HEK293 (cell line): ENCODE measurements at regions not wholly inside any gene's neighbourhood (a gene's known extent, or its start where the extent isn't known, plus 50 kb on each side); places are given as distances from the start of the nearest gene placed in this dataset.

ENCODE experiments used
- CTCF ChIA-PET: fragments of 350-600 bp; formaldehyde crosslinking; extraction: SDS; loops from one replicate; lab custom pipeline; 2021; ENCODE audit warnings: antibody characterized with exemption; lab: Yijun Ruan, JAX
- POLR2A ChIA-PET: fragments of 300-600 bp; formaldehyde crosslinking; extraction: SDS; loops from one replicate; lab custom pipeline; 2020; ENCODE audit warnings: antibody characterized with exemption, inconsistent platforms; lab: Yijun Ruan, JAX
- H3K27ac ChIP-seq: fragments of 200-500 bp; sonication (Bioruptor generic); 2 replicates; pipeline ENCODE4 v1.5.1; 2014; ENCODE audit warnings: low read depth, low read length, control low read depth, inconsistent platforms; ENCODE audit errors: extremely low read depth
- H3K36me3 ChIP-seq, 2 experiments: fragments of 200-500 bp in 1 of 2; sonication (Bioruptor generic) in 1 of 2; 1 replicate in 1 of 2; 2 replicates in 1 of 2; pipeline ENCODE4 v1.5.1; 2014 to 2017; ENCODE audit warnings: inconsistent platforms in 2 of 2, low read length in 2 of 2; ENCODE audit not compliant: control insufficient read depth in 2 of 2, insufficient read depth in 1 of 2
- H3K4me1 ChIP-seq: fragments of 200-500 bp; sonication (Bioruptor generic); 2 replicates; pipeline ENCODE4 v1.5.1; 2014; ENCODE audit warnings: mild to moderate bottlenecking, low read length, inconsistent platforms; ENCODE audit not compliant: control insufficient read depth, insufficient read depth
- H3K4me3 ChIP-seq: 2 replicates; pipeline ENCODE4 v1.5.1; 2011; ENCODE audit warnings: low read depth, mild to moderate bottlenecking, control low read depth, low read length, moderate library complexity
- H3K9me3 ChIP-seq: fragments of 200-500 bp; sonication (Bioruptor generic); 2 replicates; pipeline ENCODE4 v1.5.1; 2014; ENCODE audit warnings: low read depth, low read length, inconsistent platforms; ENCODE audit not compliant: control insufficient read depth, insufficient read depth
- ATF2 ChIP-seq: fragments of 450-650 bp; formaldehyde crosslinking; IDR thresholded peaks from 2 replicates; pipeline ENCODE4 v1.5.1; 2016; ENCODE audit warnings: missing biosample characterization, missing genetic modification characterization, low read depth
- BCL6B ChIP-seq: fragments of 450-650 bp; formaldehyde crosslinking; IDR thresholded peaks from 2 replicates; pipeline ENCODE4 v1.5.1; 2017; ENCODE audit warnings: missing biosample characterization, missing genetic modification characterization
- KLF16 ChIP-seq: fragments of 450-650 bp; formaldehyde crosslinking; IDR thresholded peaks from 2 replicates; pipeline ENCODE4 v1.5.1; 2017; ENCODE audit warnings: missing biosample characterization, missing genetic modification characterization
- PRDM1 ChIP-seq: fragments of 450-650 bp; formaldehyde crosslinking; IDR thresholded peaks from 2 replicates; pipeline ENCODE4; 2016; ENCODE audit warnings: missing biosample characterization, missing genetic modification characterization
- SCRT1 ChIP-seq: fragments of 450-650 bp; formaldehyde crosslinking; IDR thresholded peaks from 2 replicates; pipeline ENCODE4 v1.5.1; 2016; ENCODE audit warnings: missing biosample characterization, missing genetic modification characterization, borderline replicate concordance
- ZBTB1 ChIP-seq: fragments of 450-650 bp; formaldehyde crosslinking; IDR thresholded peaks from 2 replicates; pipeline ENCODE4 v1.5.1; 2016; ENCODE audit warnings: missing biosample characterization, missing genetic modification characterization
- ZBTB17 ChIP-seq: fragments of 450-650 bp; formaldehyde crosslinking; IDR thresholded peaks from 2 replicates; pipeline ENCODE4 v1.5.1; 2016; ENCODE audit warnings: missing biosample characterization, missing genetic modification characterization
- ZNF138 ChIP-seq: fragments of 450-650 bp; formaldehyde crosslinking; IDR thresholded peaks from 2 replicates; pipeline ENCODE4 v1.5.1; 2016; ENCODE audit warnings: missing biosample characterization, missing genetic modification characterization, borderline replicate concordance
- ZNF175 ChIP-seq: fragments of 450-650 bp; formaldehyde crosslinking; IDR thresholded peaks from 2 replicates; pipeline ENCODE4 v1.5.1; 2016; ENCODE audit warnings: missing biosample characterization, missing genetic modification characterization
- ZNF2 ChIP-seq: fragments of 450-650 bp; formaldehyde crosslinking; IDR thresholded peaks from 2 replicates; pipeline ENCODE4 v1.5.1; 2016; ENCODE audit warnings: missing biosample characterization, missing genetic modification characterization
- ZNF24 ChIP-seq: fragments of 450-650 bp; formaldehyde crosslinking; IDR thresholded peaks from 2 replicates; pipeline ENCODE4 v1.5.1; 2016; ENCODE audit warnings: missing biosample characterization, missing genetic modification characterization
- ZNF311 ChIP-seq: fragments of 450-650 bp; formaldehyde crosslinking; IDR thresholded peaks from 2 replicates; pipeline ENCODE4 v1.5.1; 2017; ENCODE audit warnings: missing biosample characterization, missing genetic modification characterization, borderline replicate concordance
- ZNF394 ChIP-seq: fragments of 450-650 bp; formaldehyde crosslinking; IDR thresholded peaks from 2 replicates; pipeline ENCODE4 v1.5.1; 2016; ENCODE audit warnings: missing biosample characterization, missing genetic modification characterization, mild to moderate bottlenecking, moderate library complexity, borderline replicate concordance
- ZNF600 ChIP-seq: fragments of 450-650 bp; formaldehyde crosslinking; IDR thresholded peaks from 2 replicates; pipeline ENCODE4 v1.5.1; 2016; ENCODE audit warnings: missing biosample characterization, missing genetic modification characterization
- ZNF623 ChIP-seq: fragments of 450-650 bp; formaldehyde crosslinking; IDR thresholded peaks from 2 replicates; pipeline ENCODE4 v1.5.1; 2016; ENCODE audit warnings: missing biosample characterization, missing genetic modification characterization
- ZNF645 ChIP-seq: fragments of 450-650 bp; formaldehyde crosslinking; IDR thresholded peaks from 2 replicates; pipeline ENCODE4; 2016; ENCODE audit warnings: missing biosample characterization, missing genetic modification characterization
- ZNF830 ChIP-seq: fragments of 450-650 bp; IDR thresholded peaks from 2 replicates; pipeline ENCODE4 v1.5.0; 2018; ENCODE audit warnings: missing biosample characterization, missing genetic modification characterization, low read depth, mild to moderate bottlenecking, moderate library complexity
- TF ChIP-seq, protein P1 (sequence below): fragments of 450-650 bp; formaldehyde crosslinking; IDR thresholded peaks from 2 replicates; pipeline ENCODE4 v1.5.1; 2017; ENCODE audit warnings: missing biosample characterization, missing genetic modification characterization
- TF ChIP-seq, protein P2 (sequence below): fragments of 450-650 bp; IDR thresholded peaks from 2 replicates; pipeline ENCODE4 v1.5.1; 2018; ENCODE audit warnings: missing biosample characterization, missing genetic modification characterization

GRCh38 chr2:228802181-228803071, 468.7 kb downstream of the PID1 start (continued):
- TF ChIP-seq BCL6B (tag by site-specific recombination) = no peak
- no peak for TF ChIP-seq KLF16 (tag by site-specific recombination)
- no peak for TF ChIP-seq ZNF600
- no peak for TF ChIP-seq ZNF623 (tag by site-specific recombination)

DNA sequence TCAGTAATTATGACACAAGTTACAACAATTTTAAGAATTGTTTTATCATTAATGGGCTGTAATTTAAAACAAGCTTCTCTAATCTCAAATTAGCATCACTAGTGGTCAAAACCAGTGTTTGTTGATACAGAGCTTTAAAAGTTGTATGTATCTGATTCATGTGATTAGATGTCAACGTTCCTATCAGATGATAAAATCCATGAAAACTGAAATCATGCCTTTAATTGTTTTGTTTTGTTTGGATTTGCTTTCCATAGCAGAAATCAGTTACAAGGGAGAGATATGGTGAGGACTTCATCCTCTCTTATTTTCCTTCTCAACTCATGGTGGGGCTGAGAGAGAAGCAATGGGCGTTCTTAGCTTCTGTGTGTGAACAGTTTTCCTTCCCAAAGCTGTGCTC, 469.6 kb downstream of the PID1 start:
- Histone ChIP-seq H3K4me3 (no peak overlapping the region), H3K36me3 (no peaks in the 10 kb centered on the region), H3K27ac (no peak overlapping the region), H3K4me1 (no peaks in the 10 kb centered on the region), H3K9me3 (no peaks in the 10 kb centered on the region)
- no peak for TF ChIP-seq ZNF175 (tag by site-specific recombination)
- TF ChIP-seq, protein P1, sequence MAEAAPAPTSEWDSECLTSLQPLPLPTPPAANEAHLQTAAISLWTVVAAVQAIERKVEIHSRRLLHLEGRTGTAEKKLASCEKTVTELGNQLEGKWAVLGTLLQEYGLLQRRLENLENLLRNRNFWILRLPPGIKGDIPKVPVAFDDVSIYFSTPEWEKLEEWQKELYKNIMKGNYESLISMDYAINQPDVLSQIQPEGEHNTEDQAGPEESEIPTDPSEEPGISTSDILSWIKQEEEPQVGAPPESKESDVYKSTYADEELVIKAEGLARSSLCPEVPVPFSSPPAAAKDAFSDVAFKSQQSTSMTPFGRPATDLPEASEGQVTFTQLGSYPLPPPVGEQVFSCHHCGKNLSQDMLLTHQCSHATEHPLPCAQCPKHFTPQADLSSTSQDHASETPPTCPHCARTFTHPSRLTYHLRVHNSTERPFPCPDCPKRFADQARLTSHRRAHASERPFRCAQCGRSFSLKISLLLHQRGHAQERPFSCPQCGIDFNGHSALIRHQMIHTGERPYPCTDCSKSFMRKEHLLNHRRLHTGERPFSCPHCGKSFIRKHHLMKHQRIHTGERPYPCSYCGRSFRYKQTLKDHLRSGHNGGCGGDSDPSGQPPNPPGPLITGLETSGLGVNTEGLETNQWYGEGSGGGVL (tag by site-specific recombination) = no peak
- CTCF ChIA-PET = interaction anchor here (0.8 kb wide), 1 partner anchor 931 kb away, joined by 5 read pairs; no protein-coding TSS in a partner anchor
- POLR2A ChIA-PET = no interaction called here

DNA sequence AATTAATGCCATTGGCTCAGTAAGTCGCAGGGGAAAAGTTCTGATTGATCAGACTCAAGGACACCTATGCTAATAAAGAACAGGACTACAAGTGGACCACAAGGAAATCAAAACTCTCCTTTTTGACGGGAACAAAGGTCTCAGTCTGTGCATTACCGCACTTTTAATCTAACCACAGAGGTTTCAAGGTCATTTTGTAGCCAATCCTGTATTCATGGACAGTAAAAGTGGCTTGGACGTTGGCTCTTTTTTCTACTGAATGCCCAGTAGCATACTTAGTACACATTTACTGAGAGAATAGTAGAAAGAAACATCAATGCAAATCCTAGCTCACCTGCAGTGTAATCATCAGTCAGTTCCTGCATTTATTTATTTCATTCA, 471.9 kb downstream of the PID1 start:
- TF ChIP-seq ZNF311 (no peak), ZNF24 (tag by site-specific recombination) (no peak), ATF2 (no peak)
- no peaks in the 10 kb centered on the region for H3K4me1 ChIP-seq
- ChIA-PET CTCF (no interaction called here), POLR2A (no interaction called here)
- H3K36me3 ChIP-seq = no peaks in the 10 kb centered on the region
- no peak overlapping the region for H3K27ac ChIP-seq
- H3K9me3 ChIP-seq = no peaks in the 10 kb centered on the region
- H3K4me3 ChIP-seq = no peak overlapping the region

GRCh38 chr2:228798458-228799207, 472.5 kb downstream of the PID1 start:
- Histone ChIP-seq H3K9me3 (no peaks in the 10 kb centered on the region), H3K4me3 (no peak overlapping the region), H3K36me3 (no peaks in the 10 kb centered on the region), H3K27ac (no peak overlapping the region), H3K4me1 (no peaks in the 10 kb centered on the region)
- CTCF ChIA-PET = no interaction called here
- POLR2A ChIA-PET = no interaction called here
- no peak for TF ChIP-seq PRDM1 (tag by site-specific recombination)
- TF ChIP-seq, protein P2, sequence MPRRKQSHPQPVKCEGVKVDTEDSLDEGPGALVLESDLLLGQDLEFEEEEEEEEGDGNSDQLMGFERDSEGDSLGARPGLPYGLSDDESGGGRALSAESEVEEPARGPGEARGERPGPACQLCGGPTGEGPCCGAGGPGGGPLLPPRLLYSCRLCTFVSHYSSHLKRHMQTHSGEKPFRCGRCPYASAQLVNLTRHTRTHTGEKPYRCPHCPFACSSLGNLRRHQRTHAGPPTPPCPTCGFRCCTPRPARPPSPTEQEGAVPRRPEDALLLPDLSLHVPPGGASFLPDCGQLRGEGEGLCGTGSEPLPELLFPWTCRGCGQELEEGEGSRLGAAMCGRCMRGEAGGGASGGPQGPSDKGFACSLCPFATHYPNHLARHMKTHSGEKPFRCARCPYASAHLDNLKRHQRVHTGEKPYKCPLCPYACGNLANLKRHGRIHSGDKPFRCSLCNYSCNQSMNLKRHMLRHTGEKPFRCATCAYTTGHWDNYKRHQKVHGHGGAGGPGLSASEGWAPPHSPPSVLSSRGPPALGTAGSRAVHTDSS (tag by site-specific recombination) = no peak
- no peak for TF ChIP-seq SCRT1 (tag by site-specific recombination)
- no peak for TF ChIP-seq ZNF830 (tag by site-specific recombination)
- TF ChIP-seq ZNF2 = no peak
- TF ChIP-seq ZBTB17 (tag by site-specific recombination) = no peak
- TF ChIP-seq ZNF645 = no peak
- no peak for TF ChIP-seq ZNF394
- TF ChIP-seq ZNF138 (tag by site-specific recombination) = no peak
- TF ChIP-seq ZNF24 (tag by site-specific recombination) = no peak
- TF ChIP-seq ZBTB1 (tag by site-specific recombination) = no peak
